Breast epithelium (tissue), 4 donors: ENCODE measurements at regions not wholly inside any gene's neighbourhood (a gene's known extent, or its start where the extent isn't known, plus 50 kb on each side); places are given as distances from the start of the nearest gene placed in this dataset.
A peak's percentile ranks its signal among the peaks of the same experiment; 100 is the strongest.

Experiments
- DNase-seq, 2 donors: peaks; one replicate each; pipeline ENCODE4 v3.0.0-alpha.2; 2019; ENCODE audit warnings: low spot score in 2 of 2
- H3K27ac ChIP-seq, 2 donors: fragments of 200-600 bp; sonication (generic) in 1 of 2; one replicate each; pipeline ENCODE4 v1.5.1; 2016 to 2019; ENCODE audit warnings: mild to moderate bottlenecking in 1 of 2
- H3K27me3 ChIP-seq, 2 donors: fragments of 200-600 bp; sonication (generic) in 1 of 2; one replicate each; pipeline versions ENCODE4 v1.5.1 to v1.6.0; 2017 to 2019; ENCODE audit warnings: control low read depth in 1 of 2, mild to moderate bottlenecking in 1 of 2
- H3K36me3 ChIP-seq: fragments of 200-600 bp; one replicate; pipeline ENCODE4 v1.5.1; 2019
- H3K4me1 ChIP-seq, 2 donors: fragments of 200-600 bp; sonication (generic); one replicate each; pipeline ENCODE4 v1.5.1; 2016 to 2019; ENCODE audit warnings: control low read depth in 1 of 2
- H3K4me3 ChIP-seq, 3 donors: fragments of 200-600 bp; sonication (generic); 1 replicate in 2 of 3; 2 replicates in 1 of 3; pipeline ENCODE4 v1.5.1; 2016 to 2019; ENCODE audit warnings: mild to moderate bottlenecking in 3 of 3, moderate library complexity in 2 of 3
- H3K9me3 ChIP-seq, 2 donors: fragments of 200-600 bp; sonication (generic) in 1 of 2; one replicate each; pipeline ENCODE4 v1.5.1; 2016 to 2019; ENCODE audit warnings: control low read depth in 1 of 2
- POLR2A ChIP-seq: fragments of 450-650 bp; IDR thresholded peaks from one replicate; pipeline ENCODE4 v1.6.1; 2016; ENCODE audit warnings: antibody characterized with exemption, mild to moderate bottlenecking, moderate library complexity
- POLR2AphosphoS5 ChIP-seq, 3 donors: sonication (generic); formaldehyde crosslinking; IDR thresholded peaks; one replicate each; pipeline ENCODE4 v1.6.1; 2017; ENCODE audit warnings: antibody characterized with exemption in 3 of 3
- intact Hi-C: fragments of 100-400 bp; cut with DNase I; formaldehyde crosslinking; loops from one replicate; pipeline ENCODE4 v1.15.1; 2023; ENCODE audit warnings: low total_unique reads
- TF ChIP-seq, protein P1 (sequence below), 3 donors: fragments of 450-650 bp; IDR thresholded peaks; one replicate each; pipeline ENCODE4 v1.5.1; 2016 to 2017; ENCODE audit warnings: antibody characterized with exemption in 3 of 3, mild to moderate bottlenecking in 3 of 3, moderate library complexity in 3 of 3

DNA sequence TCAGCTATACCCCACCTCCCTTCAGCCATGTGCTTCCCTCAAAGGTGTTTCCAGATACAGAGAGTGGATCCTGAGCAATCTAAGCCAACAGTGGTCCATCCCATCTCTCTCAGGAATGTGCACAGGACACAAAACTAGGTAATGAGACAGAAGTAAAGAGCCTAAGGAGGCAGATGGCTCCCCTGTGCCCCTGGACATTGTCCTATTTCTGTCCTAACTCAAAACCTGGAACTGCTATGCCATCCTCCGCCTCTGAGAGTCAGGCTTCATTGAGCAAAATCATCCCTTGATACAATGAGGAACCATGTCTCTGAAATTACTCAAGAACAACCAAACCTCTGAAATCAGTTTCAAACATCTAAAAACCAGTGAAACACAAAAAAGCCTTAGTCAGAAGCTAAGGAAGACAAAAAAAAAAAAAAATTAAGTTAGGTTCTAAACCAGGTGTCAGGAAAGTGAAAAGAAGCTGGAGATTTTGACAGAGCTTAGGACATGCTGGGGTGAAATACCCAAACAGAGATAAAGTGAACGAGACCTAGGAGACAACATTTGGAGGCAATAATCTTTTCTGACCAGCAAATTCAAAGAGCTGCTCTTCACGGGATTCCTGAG, 200.3 kb upstream of the PLEKHG7 start:
- TF ChIP-seq, protein P1, sequence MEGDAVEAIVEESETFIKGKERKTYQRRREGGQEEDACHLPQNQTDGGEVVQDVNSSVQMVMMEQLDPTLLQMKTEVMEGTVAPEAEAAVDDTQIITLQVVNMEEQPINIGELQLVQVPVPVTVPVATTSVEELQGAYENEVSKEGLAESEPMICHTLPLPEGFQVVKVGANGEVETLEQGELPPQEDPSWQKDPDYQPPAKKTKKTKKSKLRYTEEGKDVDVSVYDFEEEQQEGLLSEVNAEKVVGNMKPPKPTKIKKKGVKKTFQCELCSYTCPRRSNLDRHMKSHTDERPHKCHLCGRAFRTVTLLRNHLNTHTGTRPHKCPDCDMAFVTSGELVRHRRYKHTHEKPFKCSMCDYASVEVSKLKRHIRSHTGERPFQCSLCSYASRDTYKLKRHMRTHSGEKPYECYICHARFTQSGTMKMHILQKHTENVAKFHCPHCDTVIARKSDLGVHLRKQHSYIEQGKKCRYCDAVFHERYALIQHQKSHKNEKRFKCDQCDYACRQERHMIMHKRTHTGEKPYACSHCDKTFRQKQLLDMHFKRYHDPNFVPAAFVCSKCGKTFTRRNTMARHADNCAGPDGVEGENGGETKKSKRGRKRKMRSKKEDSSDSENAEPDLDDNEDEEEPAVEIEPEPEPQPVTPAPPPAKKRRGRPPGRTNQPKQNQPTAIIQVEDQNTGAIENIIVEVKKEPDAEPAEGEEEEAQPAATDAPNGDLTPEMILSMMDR (IDR thresholded peaks at IDR 0.05): peak in 1 of 3 donors; percentile 41
- no peak for TF ChIP-seq POLR2AphosphoS5 (IDR thresholded peaks at IDR 0.05)
- no peak for TF ChIP-seq POLR2A
- Histone ChIP-seq H3K9me3 (no peaks in the 10 kb centered on the region), H3K4me3 (no peak overlapping the region), H3K4me1 (peaks cover 2 to 9% of the 10 kb centered on the region in 2 donors), H3K36me3 (no peaks in the 10 kb centered on the region), H3K27me3 (no peaks in the 10 kb centered on the region), H3K27ac (peak overlapping the region; percentile 65 to 93)
- intact Hi-C loops: loop anchor here (10.0 kb wide), 1 partner anchor 52 kb away; no protein-coding TSS in a partner anchor
- DNase-seq: no peak

DNA sequence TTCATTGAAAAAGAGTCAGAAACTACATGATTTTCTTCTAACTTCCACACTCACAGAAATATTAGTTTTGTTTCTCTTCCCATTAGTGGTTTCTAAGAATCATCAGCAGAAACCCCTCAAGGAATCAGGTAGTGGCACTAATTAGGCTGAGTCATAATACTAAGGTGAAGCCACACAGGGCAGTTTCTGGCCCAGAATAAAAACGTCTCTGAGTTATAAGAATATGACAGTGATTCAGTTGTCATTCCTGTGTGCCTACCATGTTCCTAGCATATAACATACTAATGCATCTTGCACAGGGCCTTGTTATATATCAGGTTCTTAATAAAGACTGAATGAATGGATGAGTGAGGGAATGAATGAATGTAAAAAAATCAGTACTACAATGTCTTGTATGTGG, 206.0 kb upstream of the PLEKHG7 start:
- intact Hi-C loops: no loop called here
- Histone ChIP-seq H3K4me1 (peaks cover 0 to 2% of the 10 kb centered on the region in 2 donors), H3K36me3 (no peaks in the 10 kb centered on the region), H3K27me3 (no peaks in the 10 kb centered on the region), H3K27ac (no peak overlapping the region), H3K4me3 (no peak overlapping the region), H3K9me3 (no peaks in the 10 kb centered on the region)
- no peak for TF ChIP-seq POLR2A
- no peak for DNase-seq

DNA sequence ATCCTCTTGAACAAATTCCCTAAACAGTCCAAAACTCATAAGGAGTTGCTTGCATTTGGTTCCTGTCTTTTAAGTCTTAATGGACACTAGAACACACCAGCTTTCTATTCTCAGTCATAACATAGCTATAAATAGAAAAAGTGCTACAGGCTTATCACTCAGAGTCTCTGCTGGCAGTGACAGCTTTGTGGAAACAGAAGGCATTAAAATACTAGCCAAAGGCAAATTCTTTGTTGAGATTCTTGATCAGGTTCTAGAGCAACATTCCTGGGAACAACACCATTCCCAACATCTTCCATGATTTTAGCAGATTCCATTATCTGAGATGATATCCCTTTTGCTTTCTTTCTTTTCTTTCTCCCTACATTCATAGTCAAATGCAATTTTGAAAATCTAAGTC, 207.7 kb upstream of the PLEKHG7 start:
- Histone ChIP-seq H3K36me3 (no peaks in the 10 kb centered on the region), H3K4me1 (peaks cover 0 to 2% of the 10 kb centered on the region in 2 donors), H3K27me3 (no peaks in the 10 kb centered on the region), H3K27ac (no peak overlapping the region), H3K4me3 (no peak overlapping the region), H3K9me3 (no peaks in the 10 kb centered on the region)
- TF ChIP-seq, protein P1 (IDR thresholded peaks at IDR 0.05): no peak
- TF ChIP-seq POLR2AphosphoS5 (IDR thresholded peaks at IDR 0.05) (no peak), POLR2A (no peak)
- DNase-seq: no peak
- intact Hi-C loops: no loop called here

DNA sequence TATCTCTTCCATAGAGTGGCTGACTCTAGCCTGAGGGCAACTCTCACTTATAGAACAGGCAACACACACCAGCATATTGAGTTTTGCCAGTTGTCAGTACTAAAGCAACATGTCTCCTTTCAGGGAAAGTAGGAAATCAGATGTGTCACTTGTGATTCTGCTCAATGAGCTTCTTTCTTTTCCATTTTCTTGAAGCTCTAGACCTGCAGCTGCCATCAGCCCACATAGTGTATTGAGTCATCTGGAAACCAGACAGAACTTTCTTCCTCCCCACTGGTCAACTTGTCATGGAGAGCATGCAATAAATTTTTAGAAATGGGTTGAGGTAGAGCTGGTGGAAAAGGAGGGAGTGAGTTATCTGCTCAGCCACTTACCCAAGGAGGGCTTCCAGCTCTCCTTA, 209.0 kb upstream of the PLEKHG7 start:
- no peaks in the 10 kb centered on the region for H3K9me3 ChIP-seq
- intact Hi-C loops: no loop called here

DNA sequence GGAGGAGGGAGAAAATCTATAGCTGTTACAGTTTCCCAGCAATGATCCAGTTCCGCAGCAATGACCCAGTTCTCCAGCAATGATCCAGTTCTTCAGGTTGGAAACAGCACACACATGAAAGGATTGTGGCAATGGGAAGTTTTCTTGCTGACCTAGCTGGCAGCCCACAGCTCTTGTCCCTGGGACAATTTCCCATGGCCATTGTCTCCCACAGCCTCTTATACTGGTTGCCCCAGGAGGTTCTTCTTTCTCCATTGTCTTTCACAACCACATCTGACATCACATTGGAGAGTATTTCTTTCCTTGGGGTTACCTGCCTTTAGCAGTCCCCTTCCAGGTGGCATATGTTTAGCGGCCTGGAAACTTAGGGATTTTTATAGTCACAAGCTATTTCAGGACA, 209.8 kb upstream of the PLEKHG7 start:
- Histone ChIP-seq H3K27me3 (no peaks in the 10 kb centered on the region), H3K36me3 (no peaks in the 10 kb centered on the region), H3K4me1 (peaks cover 0 to 2% of the 10 kb centered on the region in 2 donors), H3K9me3 (no peaks in the 10 kb centered on the region), H3K27ac (no peak overlapping the region), H3K4me3 (no peak overlapping the region)
- intact Hi-C loops: no loop called here
- TF ChIP-seq POLR2A: no peak
- TF ChIP-seq, protein P1 (IDR thresholded peaks at IDR 0.05): no peak
- TF ChIP-seq POLR2AphosphoS5 (IDR thresholded peaks at IDR 0.05): no peak
- DNase-seq: no peak

More for the DNA sequence above, 209.0 kb upstream of the PLEKHG7 start:
- H3K27me3 ChIP-seq: no peaks in the 10 kb centered on the region
- TF ChIP-seq, protein P1 (IDR thresholded peaks at IDR 0.05): no peak
- H3K27ac ChIP-seq: no peak overlapping the region
- H3K4me1 ChIP-seq: peaks cover 0 to 2% of the 10 kb centered on the region in 2 donors
- no peak overlapping the region for H3K4me3 ChIP-seq
- no peak for DNase-seq
- H3K36me3 ChIP-seq: no peaks in the 10 kb centered on the region

DNA sequence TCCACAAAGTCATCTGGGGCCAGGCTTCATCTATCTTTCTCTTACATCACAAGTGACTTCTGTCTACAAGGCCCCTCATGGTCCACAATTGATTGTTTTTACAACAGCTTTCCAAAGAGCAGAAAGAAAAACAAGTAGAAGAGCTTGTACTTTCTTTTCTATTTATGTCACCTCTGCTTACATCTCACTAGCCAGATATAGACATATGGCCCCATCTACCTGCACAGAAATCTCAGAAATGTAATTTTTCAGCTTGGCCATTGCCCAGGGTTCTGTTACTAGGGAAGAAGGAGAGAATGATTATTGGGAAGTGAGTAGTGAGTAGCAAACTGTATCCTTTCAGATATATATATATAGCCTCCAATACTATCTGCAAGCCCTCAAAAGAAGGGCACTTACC, 210.5 kb upstream of the PLEKHG7 start:
- Histone ChIP-seq H3K4me3 (no peak overlapping the region), H3K9me3 (no peaks in the 10 kb centered on the region)
- TF ChIP-seq, protein P1 (IDR thresholded peaks at IDR 0.05): no peak
- TF ChIP-seq POLR2AphosphoS5 (IDR thresholded peaks at IDR 0.05) (no peak), POLR2A (no peak)

More for the DNA sequence above, 210.5 kb upstream of the PLEKHG7 start:
- DNase-seq: no peak
- intact Hi-C loops: no loop called here
- Histone ChIP-seq H3K4me1 (no peaks in the 10 kb centered on the region), H3K36me3 (no peaks in the 10 kb centered on the region), H3K27ac (no peak overlapping the region), H3K27me3 (no peaks in the 10 kb centered on the region)
